ENCODE measurements at regions not wholly inside any gene's neighbourhood (a gene's known extent, or its start where the extent isn't known, plus 50 kb on each side); places are given as distances from the start of the nearest gene placed in this dataset.

DNA sequence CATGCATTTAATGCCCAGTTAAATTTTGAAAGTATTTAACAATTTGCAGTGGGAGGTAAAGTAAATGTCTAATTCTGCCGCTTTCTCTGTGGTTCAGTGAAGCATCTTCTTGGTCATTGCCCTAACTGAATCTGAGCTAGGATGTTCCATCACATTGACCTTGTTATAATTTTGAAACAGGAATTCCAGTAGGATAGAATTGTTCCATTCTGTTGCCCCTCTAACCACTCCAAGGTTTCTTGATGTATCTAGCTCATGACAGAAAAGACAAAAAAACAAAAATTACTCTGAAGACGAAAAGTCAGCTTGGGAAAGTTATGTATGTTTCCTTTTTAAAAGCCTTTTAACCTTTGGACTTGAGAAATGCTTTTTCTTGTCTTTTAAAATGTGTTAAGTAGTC, 297.0 kb upstream of the FAT1 start:
- H2BK12ac ChIP-seq (ENCODE audit: insufficient read length, low read depth, low read length), result no peak overlapping the region
- H3K9me3 ChIP-seq (ENCODE audit: control insufficient read depth, low read depth, low read length), result no peaks in the 10 kb centered on the region
- H2BK20ac ChIP-seq (ENCODE audit: low read depth, low read length, poor library complexity, severe bottlenecking), result no peak overlapping the region
- no peak overlapping the region for H4K91ac ChIP-seq (ENCODE audit: insufficient read length, low read depth, low read length)
- no peak overlapping the region for H3K14ac ChIP-seq (ENCODE audit: insufficient read depth, low read length)
- H3K9ac ChIP-seq (ENCODE audit: extremely low read depth, insufficient read length, low read length), result no peak overlapping the region
- H3K79me1 ChIP-seq (ENCODE audit: insufficient read depth, low read depth, low read length, poor library complexity, severe bottlenecking), result no peaks in the 10 kb centered on the region
- no peaks in the 10 kb centered on the region for H3K36me3 Mint-ChIP-seq (ENCODE audit: insufficient read depth in 1 of 3, low read depth in 3 of 3)
- WGBS (ENCODE audit: extremely low coverage, insufficient read length, low lambda C conversion rate), result no CpG with 5 or more reads among the region's 2 CpGs
- no peak overlapping the region for H2AK5ac ChIP-seq (ENCODE audit: insufficient read length, low read length)
- H3K27me3 Mint-ChIP-seq (ENCODE audit: low read depth), result peaks cover 14% of the 10 kb centered on the region
- no peaks in the 10 kb centered on the region for H3K79me2 ChIP-seq (ENCODE audit: insufficient read depth, low read length)
- H3K56ac ChIP-seq (ENCODE audit: insufficient read length, low read depth, low read length), result no peak overlapping the region
- TF ChIP-seq, protein P1, sequence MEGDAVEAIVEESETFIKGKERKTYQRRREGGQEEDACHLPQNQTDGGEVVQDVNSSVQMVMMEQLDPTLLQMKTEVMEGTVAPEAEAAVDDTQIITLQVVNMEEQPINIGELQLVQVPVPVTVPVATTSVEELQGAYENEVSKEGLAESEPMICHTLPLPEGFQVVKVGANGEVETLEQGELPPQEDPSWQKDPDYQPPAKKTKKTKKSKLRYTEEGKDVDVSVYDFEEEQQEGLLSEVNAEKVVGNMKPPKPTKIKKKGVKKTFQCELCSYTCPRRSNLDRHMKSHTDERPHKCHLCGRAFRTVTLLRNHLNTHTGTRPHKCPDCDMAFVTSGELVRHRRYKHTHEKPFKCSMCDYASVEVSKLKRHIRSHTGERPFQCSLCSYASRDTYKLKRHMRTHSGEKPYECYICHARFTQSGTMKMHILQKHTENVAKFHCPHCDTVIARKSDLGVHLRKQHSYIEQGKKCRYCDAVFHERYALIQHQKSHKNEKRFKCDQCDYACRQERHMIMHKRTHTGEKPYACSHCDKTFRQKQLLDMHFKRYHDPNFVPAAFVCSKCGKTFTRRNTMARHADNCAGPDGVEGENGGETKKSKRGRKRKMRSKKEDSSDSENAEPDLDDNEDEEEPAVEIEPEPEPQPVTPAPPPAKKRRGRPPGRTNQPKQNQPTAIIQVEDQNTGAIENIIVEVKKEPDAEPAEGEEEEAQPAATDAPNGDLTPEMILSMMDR (conservative IDR thresholded peaks at IDR 0.05), result no peak
- no peaks in the 10 kb centered on the region for H4K20me1 ChIP-seq (ENCODE audit: control insufficient read depth, insufficient read depth, insufficient read length)
- H3K27ac Mint-ChIP-seq, result no peak overlapping the region
- H3K4me2 ChIP-seq (ENCODE audit: insufficient read depth, insufficient read length, low read length), result no peak overlapping the region
- no peaks in the 10 kb centered on the region for H3K27me3 ChIP-seq (ENCODE audit: insufficient read depth, low read length)
- DNase-seq, result no peak
- no peak overlapping the region for H3T11ph ChIP-seq (ENCODE audit: low read length)
- H2BK5ac ChIP-seq (ENCODE audit: insufficient read length, low read length), result no peak overlapping the region
- no peaks in the 10 kb centered on the region for H3K23me2 ChIP-seq (ENCODE audit: insufficient read length, low read depth, low read length, poor library complexity, severe bottlenecking)
- H3K9me3 Mint-ChIP-seq, result no peaks in the 10 kb centered on the region; a peak in 1 of 5 replicates
- no peak overlapping the region for H3K18ac ChIP-seq (ENCODE audit: insufficient read length, low read depth, low read length)
- H2BK120ac ChIP-seq (ENCODE audit: low read depth, low read length, poor library complexity, severe bottlenecking), result no peak overlapping the region
- no peak overlapping the region for H2AFZ ChIP-seq (ENCODE audit: low read length)
- no peak overlapping the region for H3K27ac ChIP-seq (ENCODE audit: insufficient read length, low read depth, low read length)
- peaks cover 3% of the 10 kb centered on the region; the same call in 1 of the 2 replicates for H3K4me1 ChIP-seq (ENCODE audit: insufficient read depth, low read length)
- no peak overlapping the region for H2BK15ac ChIP-seq (ENCODE audit: low read depth, low read length)
- H4K5ac ChIP-seq (ENCODE audit: insufficient read length, low read depth, low read length), result no peak overlapping the region
- no peak overlapping the region for H4K8ac ChIP-seq (replicated peaks; ENCODE audit: insufficient read length, low read depth, low read length)
- H3K4me1 Mint-ChIP-seq, result peaks cover 15 to 29% of the 10 kb centered on the region in 2 experiments
- H3K4me3 Mint-ChIP-seq, result no peak overlapping the region
- H3K4ac ChIP-seq (ENCODE audit: low read depth, low read length), result no peak overlapping the region
- no peak overlapping the region for H3K23ac ChIP-seq (ENCODE audit: insufficient read length, low read depth, low read length)
